NCI-H187 (cell line): ENCODE measurements at regions not wholly inside any gene's neighbourhood (a gene's known extent, or its start where the extent isn't known, plus 50 kb on each side); places are given as distances from the start of the nearest gene placed in this dataset.

Experiments used
- DNase-seq, 2 experiments: peaks; one replicate each; lab custom pipeline; 2025; lab: John Stamatoyannopoulos, UW

DNA sequence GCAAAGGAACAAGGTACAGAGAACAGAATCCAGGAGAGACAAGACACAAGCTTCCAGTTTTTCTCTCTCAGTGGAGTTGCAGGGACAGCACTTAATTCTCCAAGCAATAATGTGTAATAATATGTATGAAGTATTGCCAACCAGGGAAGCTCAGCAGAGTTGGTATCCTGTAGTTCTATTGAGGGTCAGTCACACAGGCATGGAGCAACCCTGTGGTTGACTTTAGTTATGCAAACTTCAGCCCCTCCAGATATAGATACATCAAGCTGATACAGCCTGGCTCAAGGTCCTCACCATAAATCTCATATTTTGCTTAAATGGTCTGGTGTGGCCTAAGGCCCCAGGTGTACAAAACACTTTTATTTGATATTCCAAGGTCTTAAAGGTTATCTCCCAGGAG is 248.6 kb upstream of the EPHA5 start:
- DNase-seq, result no peak

- DNase-seq, result no peak
Observed at GRCh38 chr4:65918212-65918611, 247.9 kb upstream of the EPHA5 start.

- no peak for DNase-seq
Observed at GRCh38 chr4:65917486-65917885, 247.2 kb upstream of the EPHA5 start.

- no peak for DNase-seq
Observed at GRCh38 chr4:65911720-65912119, 241.4 kb upstream of the EPHA5 start.

GRCh38 chr4:65893957-65894755 is 223.9 kb upstream of the EPHA5 start:
- DNase-seq, result no peak

- no peak for DNase-seq
Observed at GRCh38 chr4:65893271-65893670, 223.0 kb upstream of the EPHA5 start.

DNA sequence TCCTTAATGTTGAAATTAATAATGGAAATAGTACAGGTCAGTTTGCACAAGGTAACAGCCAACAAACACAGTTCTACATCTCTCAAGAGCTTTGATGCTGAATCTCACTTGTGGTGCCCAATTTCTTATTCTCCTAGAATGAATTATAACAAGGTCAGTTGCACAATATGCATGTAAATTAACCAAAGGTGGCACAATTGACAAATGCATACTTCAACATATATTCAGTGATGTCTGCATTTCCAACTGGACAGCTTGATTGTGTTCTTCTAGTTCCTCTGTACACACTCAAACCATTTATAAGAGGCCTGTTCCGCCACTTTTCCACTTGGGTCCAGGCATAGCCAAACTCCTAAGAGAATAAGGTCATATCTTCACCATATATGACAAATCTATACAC is 210.3 kb upstream of the EPHA5 start:
- no peak for DNase-seq

- DNase-seq, result no peak
Observed at GRCh38 chr4:65868096-65868824, 198.0 kb upstream of the EPHA5 start.

DNA sequence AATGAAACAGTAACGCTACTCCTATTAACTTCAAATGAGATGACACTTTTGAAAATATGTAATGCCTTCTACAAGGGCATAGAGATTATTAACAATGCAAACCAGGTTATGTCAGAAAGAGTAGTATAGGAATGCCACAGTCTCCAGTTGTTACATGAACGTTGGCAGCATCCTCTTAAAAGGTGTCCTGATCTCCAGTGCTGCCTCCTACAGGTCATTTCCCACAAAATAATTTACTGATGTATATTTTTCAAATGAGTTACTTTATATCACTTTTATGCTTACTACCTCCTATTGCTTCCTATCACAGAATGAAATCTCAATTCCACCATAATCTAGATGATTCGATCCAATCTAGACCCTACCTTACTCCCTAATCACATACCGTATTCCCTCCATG is 195.2 kb upstream of the EPHA5 start:
- no peak for DNase-seq

GRCh38 chr4:65861993-65862392 is 191.7 kb upstream of the EPHA5 start:
- DNase-seq, result no peak

- no peak for DNase-seq
Observed at GRCh38 chr4:65845199-65845773, 175.0 kb upstream of the EPHA5 start.

GRCh38 chr4:65839164-65839931 is 169.1 kb upstream of the EPHA5 start:
- DNase-seq, result no peak

DNA sequence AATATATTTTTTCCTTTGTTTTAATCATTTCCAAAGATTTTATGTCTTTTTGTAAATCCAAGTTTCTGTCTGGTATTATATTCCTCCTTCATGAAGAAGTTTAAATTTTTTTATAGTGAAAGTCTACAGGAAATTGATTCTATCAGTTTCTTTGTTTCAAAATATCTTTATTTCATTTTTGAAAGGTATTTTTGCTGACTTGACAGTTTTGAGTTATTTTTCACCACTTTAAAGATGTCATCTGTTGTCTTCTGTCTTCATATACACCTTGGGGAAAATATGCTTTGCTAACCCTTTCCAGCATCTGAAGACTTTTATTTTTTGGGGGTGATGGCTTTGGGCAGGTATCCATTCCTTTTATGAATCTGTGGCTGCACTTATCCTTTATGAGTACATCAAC is 164.4 kb upstream of the EPHA5 start:
- DNase-seq, result no peak

DNA sequence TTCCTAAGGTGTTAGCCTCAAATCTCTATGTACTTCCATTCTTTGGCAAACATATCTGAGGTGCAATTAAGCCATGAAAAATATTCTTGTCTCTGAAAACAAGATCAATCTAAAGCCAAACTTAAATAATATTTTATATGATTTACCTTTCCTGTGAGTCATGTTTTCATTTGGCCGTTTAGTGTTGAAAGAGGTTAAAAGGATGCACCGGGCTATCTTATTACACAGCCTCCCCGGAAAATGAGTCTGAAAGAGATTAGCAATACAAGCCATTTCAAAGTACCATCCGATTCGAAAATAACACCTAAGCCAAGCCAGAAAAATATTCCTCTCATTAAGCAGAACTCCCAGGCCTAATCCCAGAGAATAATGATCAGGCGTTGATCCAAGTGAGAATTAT is 161.5 kb upstream of the EPHA5 start:
- DNase-seq, result no peak

- no peak for DNase-seq
Observed at GRCh38 chr4:65825116-65825753, 154.9 kb upstream of the EPHA5 start.

DNA sequence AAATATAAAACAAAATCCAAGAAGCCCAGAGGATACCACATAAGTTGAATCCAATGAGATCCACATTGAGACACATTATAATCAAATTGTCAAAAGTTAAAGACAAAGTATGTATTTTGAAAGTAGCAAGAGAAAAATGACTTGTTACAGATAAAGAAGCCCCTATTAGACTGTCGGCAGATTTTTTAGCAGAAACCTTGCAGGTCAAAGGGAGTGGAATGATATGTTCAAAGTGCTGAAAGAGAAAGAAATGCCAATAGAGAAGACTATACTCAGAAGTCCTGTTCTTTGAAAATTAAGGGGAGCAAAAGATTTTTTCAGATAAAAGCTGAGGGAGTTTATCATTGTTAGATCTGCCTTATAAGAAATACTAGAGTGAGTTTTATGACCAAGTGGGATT is 148.9 kb upstream of the EPHA5 start:
- DNase-seq, result no peak

GRCh38 chr4:65805936-65806335 is 135.6 kb upstream of the EPHA5 start:
- DNase-seq, result no peak

- no peak for DNase-seq
Observed at GRCh38 chr4:65799513-65799912, 129.2 kb upstream of the EPHA5 start.

DNA sequence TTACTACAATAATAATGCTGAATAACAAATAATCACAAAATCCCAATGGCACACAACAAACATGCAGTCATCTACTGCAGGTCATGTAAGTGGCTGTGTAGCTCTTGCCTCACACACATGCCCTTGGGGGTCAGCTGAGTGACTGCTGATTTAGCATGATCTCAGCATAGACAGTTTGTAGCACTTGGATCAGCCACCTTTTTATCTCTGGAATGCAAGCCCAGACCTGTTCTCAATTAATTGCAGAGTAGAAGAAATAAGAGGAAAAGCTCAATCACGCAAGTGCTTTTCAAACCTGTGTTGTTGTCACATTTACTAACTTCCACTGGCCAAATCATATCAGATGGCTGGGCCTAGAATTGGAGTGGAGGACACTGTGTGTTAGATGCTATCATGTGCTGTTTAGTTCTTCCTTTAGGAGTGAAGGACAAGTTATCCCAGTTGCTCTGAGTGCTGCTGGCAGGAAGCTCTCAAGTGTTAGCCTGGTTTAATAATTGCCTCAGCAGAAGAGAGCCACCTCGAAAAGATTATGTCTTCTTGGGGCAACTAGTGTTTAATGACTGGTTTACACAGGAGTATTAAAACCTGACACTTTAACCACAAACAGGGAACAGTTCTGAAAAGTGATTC is 128.3 kb upstream of the EPHA5 start:
- no peak for DNase-seq

- no peak for DNase-seq
Observed at GRCh38 chr4:65791812-65792308, 121.6 kb upstream of the EPHA5 start.

GRCh38 chr4:65791111-65791811 is 121.0 kb upstream of the EPHA5 start:
- no peak for DNase-seq
